ENCODE measurements at regions not wholly inside any gene's neighbourhood (a gene's known extent, or its start where the extent isn't known, plus 50 kb on each side); places are given as distances from the start of the nearest gene placed in this dataset.

- POLR2A ChIA-PET (ENCODE audit: unreplicated experiment), result no interaction called here
- DNase-seq (no peak), ATAC-seq (no peak)
- Histone ChIP-seq H4K20me1 (ENCODE audit: low read length) (no peaks in the 10 kb centered on the region), H3K79me2 (ENCODE audit: low read length) (no peaks in the 10 kb centered on the region), H3K4me2 (ENCODE audit: low read length) (no peak overlapping the region), H3K9ac (ENCODE audit: low read length) (no peak overlapping the region), H3F3A (ENCODE audit: low read length, unreplicated experiment) (no peaks in the 10 kb centered on the region), H3K4me3 (ENCODE audit: low read length) (no peak overlapping the region), H3K4me1 (ENCODE audit: insufficient read depth, low read length) (peaks cover 10% of the 10 kb centered on the region), H2AFZ (ENCODE audit: low read length) (no peak overlapping the region), H3K9me2 (replicated peaks; ENCODE audit: low read length) (no peaks in the 10 kb centered on the region), H3K27ac (ENCODE audit: low read length) (no peak overlapping the region), H3K27me3 (ENCODE audit: low read length) (no peaks in the 10 kb centered on the region), H3K36me3 (ENCODE audit: low read depth, low read length) (no peaks in the 10 kb centered on the region), H3K9me3 (ENCODE audit: low read length) (no peaks in the 10 kb centered on the region)
- CTCF ChIA-PET, result no interaction called here
- no TSS peak for BruUV-seq (replicated peaks)
- TF ChIP-seq EZH2phosphoT487 (IDR thresholded peaks at IDR 0.05; ENCODE audit: borderline replicate concordance, low read length) (no peak), CTCF (conservative IDR thresholded peaks at IDR 0.05; ENCODE audit: low read depth, low read length) (no peak), EZH2 (IDR thresholded peaks at IDR 0.05; ENCODE audit: low read length, unreplicated experiment) (no peak)
- intact Hi-C loops (cut with micrococcal nuclease), result loop anchor here (10.0 kb wide), 1 partner anchor 137 kb away; the partner anchor contains the start of gene KIAA0930
Observed at GRCh38 chr22:45107671-45108070, 56.1 kb upstream of the NUP50 start.

- no peak overlapping the region for H3K9ac ChIP-seq (ENCODE audit: low read length)
- no peaks in the 10 kb centered on the region for H3K9me3 ChIP-seq (ENCODE audit: low read length)
- H3K4me3 ChIP-seq (ENCODE audit: low read length), result no peak overlapping the region
- peak; percentile 61 for DNase-seq
- BruUV-seq (replicated peaks), result no TSS peak
- no peak overlapping the region for H2AFZ ChIP-seq (ENCODE audit: low read length)
- H3F3A ChIP-seq (ENCODE audit: low read length, unreplicated experiment), result no peaks in the 10 kb centered on the region
- H3K4me1 ChIP-seq (ENCODE audit: insufficient read depth, low read length), result no peaks in the 10 kb centered on the region
- no peak overlapping the region for H3K27ac ChIP-seq (ENCODE audit: low read length)
- intact Hi-C loops (cut with micrococcal nuclease), result no loop called here
- H3K36me3 ChIP-seq (ENCODE audit: low read depth, low read length), result no peaks in the 10 kb centered on the region
- CTCF ChIA-PET, result no interaction called here
- POLR2A ChIA-PET (ENCODE audit: unreplicated experiment), result interaction anchor here (0.7 kb wide), 1 partner anchor 963 kb away, joined by 11 read pairs; no protein-coding TSS in a partner anchor
- no peaks in the 10 kb centered on the region for H4K20me1 ChIP-seq (ENCODE audit: low read length)
- no peak overlapping the region for H3K4me2 ChIP-seq (ENCODE audit: low read length)
- H3K9me2 ChIP-seq (replicated peaks; ENCODE audit: low read length), result no peaks in the 10 kb centered on the region
- peak; percentile 35 for ATAC-seq
- TF ChIP-seq CTCF (conservative IDR thresholded peaks at IDR 0.05; ENCODE audit: low read depth, low read length), result no peak
- TF ChIP-seq EZH2 (IDR thresholded peaks at IDR 0.05; ENCODE audit: low read length, unreplicated experiment), result no peak
- TF ChIP-seq EZH2phosphoT487 (IDR thresholded peaks at IDR 0.05; ENCODE audit: borderline replicate concordance, low read length), result no peak
- no peaks in the 10 kb centered on the region for H3K27me3 ChIP-seq (ENCODE audit: low read length)
- no peaks in the 10 kb centered on the region for H3K79me2 ChIP-seq (ENCODE audit: low read length)
Observed at GRCh38 chr22:45112136-45112879, 51.4 kb upstream of the NUP50 start.

Measured in PC-3 (cell line).